22Rv1 (cell line): ENCODE measurements at regions not wholly inside any gene's neighbourhood (a gene's known extent, or its start where the extent isn't known, plus 50 kb on each side); places are given as distances from the start of the nearest gene placed in this dataset.

Source experiments
- H3K27ac ChIP-seq: fragments of 450-650 bp; 2 replicates; pipeline ENCODE4 v1.5.1; 2017
- CTCF ChIP-seq: fragments of 450-650 bp; IDR thresholded peaks from 2 replicates; pipeline ENCODE4 v1.5.1; 2017; ENCODE audit warnings: mild to moderate bottlenecking
- ZFX ChIP-seq: fragments of 450-650 bp; IDR thresholded peaks from 2 replicates; pipeline ENCODE4 v1.6.1; 2017; ENCODE audit warnings: antibody characterized with exemption, borderline replicate concordance

- no peak overlapping the region for H3K27ac ChIP-seq
- no peak for TF ChIP-seq CTCF
- no peak for TF ChIP-seq ZFX
These were observed 495.5 kb upstream of the SOX9 start for GRCh38 chr17:71625330-71625729.

DNA sequence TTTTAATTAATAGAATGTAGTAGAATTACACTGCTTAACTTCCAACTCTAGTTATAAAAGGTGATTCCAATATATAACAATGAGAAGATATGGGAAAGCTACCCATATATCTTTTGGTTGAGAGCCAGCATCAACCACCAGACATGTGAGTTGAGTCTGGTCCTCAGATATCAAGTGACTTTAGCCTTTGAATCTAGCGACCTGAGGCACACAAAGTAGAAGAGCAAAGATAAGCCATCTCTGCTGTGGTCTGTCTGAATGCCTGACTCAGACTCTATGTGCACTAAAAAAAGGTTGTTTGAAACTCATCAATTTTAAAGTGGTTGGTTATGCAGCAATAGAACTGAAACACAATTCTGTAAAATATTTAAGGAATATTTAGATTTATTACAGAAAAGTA lies 492.5 kb upstream of the SOX9 start:
- no peak for TF ChIP-seq ZFX
- TF ChIP-seq CTCF: no peak

DNA sequence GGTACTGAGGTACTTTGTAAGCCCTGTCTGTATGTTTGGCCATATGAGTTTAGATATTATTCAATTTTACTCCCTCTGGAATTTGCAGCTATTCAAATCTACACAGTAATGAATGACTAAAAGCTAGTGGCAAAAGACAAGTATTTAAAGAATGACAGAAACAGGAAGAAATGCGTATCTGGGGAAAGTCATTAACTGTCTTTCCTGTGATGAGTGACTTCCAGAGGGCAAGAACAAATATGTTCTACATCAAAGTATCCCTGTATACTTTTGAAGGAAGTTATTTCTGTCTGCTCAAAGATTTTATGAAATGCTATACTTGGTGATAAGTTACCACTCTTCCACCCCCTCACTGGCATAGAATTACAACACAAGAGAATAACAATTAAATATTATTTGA lies 489.3 kb upstream of the SOX9 start:
- TF ChIP-seq CTCF (no peak), ZFX (no peak)
- no peak overlapping the region for H3K27ac ChIP-seq

More for the DNA sequence above, 492.5 kb upstream of the SOX9 start:
- H3K27ac ChIP-seq: no peak overlapping the region

DNA sequence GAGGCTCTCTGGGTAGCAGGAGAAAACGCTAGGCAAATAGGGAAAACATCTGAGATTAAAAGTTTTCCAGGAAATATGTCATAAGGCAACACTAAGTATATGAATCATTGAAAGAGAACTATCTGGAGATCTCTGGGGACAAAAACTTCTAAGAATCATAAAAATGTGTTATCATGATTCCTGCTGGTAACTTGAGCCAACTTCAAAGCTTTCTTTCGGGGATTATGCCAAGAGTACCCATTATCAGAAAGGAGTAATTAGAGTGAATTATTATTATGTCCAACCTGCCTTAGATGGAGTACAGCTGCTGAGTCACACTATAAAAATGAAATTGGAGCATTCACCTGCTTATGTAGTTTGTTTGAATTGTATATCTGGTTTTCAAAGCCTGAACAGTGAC lies 488.5 kb upstream of the SOX9 start:
- TF ChIP-seq ZFX (no peak), CTCF (no peak)
- no peak overlapping the region for H3K27ac ChIP-seq

DNA sequence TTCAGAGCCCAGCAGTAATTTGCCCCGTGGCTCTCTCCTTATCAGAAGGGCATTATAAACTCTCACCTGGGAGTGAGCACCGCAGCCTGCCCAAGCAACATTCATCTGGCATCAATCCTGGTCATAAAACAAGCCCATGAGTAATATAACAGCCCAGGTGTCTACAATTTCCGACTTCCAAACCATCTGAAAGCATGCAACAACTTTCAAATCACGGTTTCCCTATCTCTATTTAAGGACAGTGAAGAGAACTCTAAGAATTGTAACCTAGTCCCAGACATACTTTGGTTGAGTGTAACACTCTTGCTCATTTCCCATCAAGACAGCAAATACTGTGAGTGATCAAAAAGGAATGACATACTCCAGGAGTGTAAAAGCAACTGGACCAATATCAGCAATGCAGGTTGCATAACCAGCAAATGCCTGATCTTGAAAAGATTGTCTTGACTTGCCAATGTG lies 487.4 kb upstream of the SOX9 start:
- no peak overlapping the region for H3K27ac ChIP-seq
- TF ChIP-seq CTCF (no peak), ZFX (no peak)

- H3K27ac ChIP-seq: no peak overlapping the region
These were observed 486.4 kb upstream of the SOX9 start for GRCh38 chr17:71634376-71634775.

GRCh38 chr17:71635187-71635586 lies 485.6 kb upstream of the SOX9 start:
- no peak overlapping the region for H3K27ac ChIP-seq
- TF ChIP-seq ZFX: no peak
- no peak for TF ChIP-seq CTCF

More at GRCh38 chr17:71634376-71634775, 486.4 kb upstream of the SOX9 start:
- no peak for TF ChIP-seq ZFX
- TF ChIP-seq CTCF: no peak
